IMR-90 (cell line): ENCODE measurements at regions not wholly inside any gene's neighbourhood (a gene's known extent, or its start where the extent isn't known, plus 50 kb on each side); places are given as distances from the start of the nearest gene placed in this dataset.

ENCODE experiments used
- ATAC-seq: fragments of 200-7000 bp; cut with Tn5 transposase; 2 replicates; pipeline ENCODE4 v1.9.1; 2020; ENCODE audit warnings: low read depth, mild to moderate bottlenecking, moderate library complexity
- BruUV-seq: library from RNA; stranded (reverse); fragments of 400-500 nt; replicated peaks from 2 replicates; lab custom pipeline; 2021; lab: Mats Ljungman, UMichigan
- CTCF ChIA-PET: fragments of 300-600 bp; formaldehyde crosslinking; extraction: SDS; loops from one replicate; lab custom pipeline; 2021; ENCODE audit warnings: antibody characterized with exemption; lab: Yijun Ruan, JAX
- POLR2A ChIA-PET: fragments of 300-600 bp; sonication (Branson Sonifier 250); formaldehyde crosslinking; loops from one replicate; lab custom pipeline; 2022; ENCODE audit warnings: antibody characterized with exemption; ENCODE audit not compliant: unreplicated experiment; lab: Charles Lee
- DNase-seq: peaks from one replicate; pipeline ENCODE4 v3.0.0; 2013
- H2AFZ ChIP-seq: replicated peaks from 2 replicates; pipeline ENCODE3; 2013; ENCODE audit warnings: low read length, mild to moderate bottlenecking; ENCODE audit not compliant: poor library complexity
- H2AK5ac ChIP-seq: 2 replicates; pipeline ENCODE4 v1.6.1; 2013; ENCODE audit warnings: low read depth, low read length, inconsistent platforms
- H2AK9ac ChIP-seq: replicated peaks from 2 replicates; pipeline ENCODE3; 2013; ENCODE audit warnings: mild to moderate bottlenecking, low read depth, low read length, moderate library complexity; ENCODE audit not compliant: poor library complexity
- H2BK120ac ChIP-seq: 2 replicates; pipeline ENCODE4 v1.6.1; 2013; ENCODE audit warnings: low read depth, low read length, inconsistent platforms
- H2BK15ac ChIP-seq: 3 replicates; pipeline ENCODE4 v1.6.1; 2013; ENCODE audit warnings: low read depth, low read length, inconsistent platforms
- H2BK20ac ChIP-seq: 2 replicates; pipeline ENCODE4 v1.6.1; 2013; ENCODE audit warnings: low read depth, mild to moderate bottlenecking, inconsistent platforms, low read length, moderate library complexity
- H2BK5ac ChIP-seq: 2 replicates; pipeline ENCODE4 v1.6.1; 2013; ENCODE audit warnings: mild to moderate bottlenecking, low read depth, low read length, inconsistent platforms; ENCODE audit not compliant: poor library complexity, severe bottlenecking
- H3K14ac ChIP-seq: replicated peaks from 2 replicates; pipeline ENCODE4 v1.6.1; 2013; ENCODE audit warnings: low read depth, low read length, inconsistent platforms
- H3K18ac ChIP-seq: 2 replicates; pipeline ENCODE4 v1.6.1; 2013; ENCODE audit warnings: low read depth, low read length, control low read depth
- H3K23ac ChIP-seq: 2 replicates; pipeline ENCODE4 v1.6.1; 2013; ENCODE audit warnings: low read depth, low read length, inconsistent platforms
- H3K27ac ChIP-seq: 2 replicates; pipeline ENCODE4 v1.5.1; 2013; ENCODE audit warnings: mild to moderate bottlenecking, control low read depth, low read length; ENCODE audit not compliant: insufficient read depth
- H3K27me3 ChIP-seq: 2 replicates; pipeline ENCODE4 v1.6.1; 2013; ENCODE audit warnings: low read length; ENCODE audit not compliant: control insufficient read depth, insufficient read depth
- H3K36me3 ChIP-seq: 2 replicates; pipeline ENCODE4 v1.6.1; 2013; ENCODE audit warnings: low read length, mixed read lengths; ENCODE audit not compliant: control insufficient read depth, insufficient read depth
- H3K4ac ChIP-seq: 2 replicates; pipeline ENCODE4 v1.6.1; 2013; ENCODE audit warnings: low read depth, low read length, inconsistent platforms
- H3K4me1 ChIP-seq: 2 replicates; pipeline ENCODE4 v1.6.1; 2013; ENCODE audit warnings: low read length, mixed read lengths; ENCODE audit not compliant: control insufficient read depth, insufficient read depth
- H3K4me2 ChIP-seq: 2 replicates; pipeline ENCODE4 v1.6.1; 2013; ENCODE audit warnings: low read depth, mild to moderate bottlenecking, control low read depth, low read length, moderate library complexity
- H3K4me3 ChIP-seq: 2 replicates; pipeline ENCODE4 v1.5.1; 2013; ENCODE audit warnings: low read depth, mild to moderate bottlenecking, control low read depth, low read length, moderate library complexity; ENCODE audit not compliant: insufficient read depth
- H3K56ac ChIP-seq: 2 replicates; pipeline ENCODE4 v1.6.1; 2013; ENCODE audit warnings: low read length, inconsistent platforms; ENCODE audit not compliant: insufficient read depth; ENCODE audit errors: extremely low read depth
- H3K79me1 ChIP-seq, 2 experiments: 2 replicates each; pipeline ENCODE4 v1.6.1; 2013; ENCODE audit warnings: low read length in 2 of 2, inconsistent platforms in 1 of 2, low read depth in 1 of 2
- H3K9ac ChIP-seq: 2 replicates; pipeline ENCODE4 v1.6.1; 2013; ENCODE audit warnings: low read depth, low read length, control low read depth
- H3K9me1 ChIP-seq: 2 replicates; pipeline ENCODE4 v1.6.1; 2013; ENCODE audit warnings: low read length, inconsistent platforms; ENCODE audit not compliant: insufficient read depth
- H3K9me3 ChIP-seq: 2 replicates; pipeline ENCODE4 v1.6.1; 2013; ENCODE audit warnings: low read length; ENCODE audit not compliant: control insufficient read depth, insufficient read depth
- H4K20me1 ChIP-seq: 2 replicates; pipeline ENCODE4 v1.6.1; 2013; ENCODE audit warnings: low read length, inconsistent platforms; ENCODE audit not compliant: insufficient read depth
- H4K5ac ChIP-seq: 2 replicates; pipeline ENCODE4 v1.6.1; 2013; ENCODE audit warnings: mild to moderate bottlenecking, low read depth, low read length, control low read depth
- H4K8ac ChIP-seq, 2 experiments: 2 replicates each; pipeline ENCODE4 v1.6.1; 2013; ENCODE audit warnings: low read depth in 2 of 2, low read length in 2 of 2, control low read depth in 1 of 2, inconsistent platforms in 1 of 2
- H4K91ac ChIP-seq: 2 replicates; pipeline ENCODE4 v1.6.1; 2013; ENCODE audit warnings: low read depth, low read length, inconsistent platforms; ENCODE audit not compliant: insufficient read depth
- SMC3 ChIP-seq: fragments of 150-350 bp; IDR thresholded peaks from 2 replicates; pipeline ENCODE4 v1.6.1; 2016; ENCODE audit warnings: low read depth, mild to moderate bottlenecking, antibody characterized with exemption, low read length, moderate library complexity
- WGBS, 2 experiments: methylation state at CpG; one replicate each; pipeline versions ENCODE4 v1.1.5 to v1.1.7; 2013; ENCODE audit warnings: missing lambda C conversion rate in 2 of 2; ENCODE audit not compliant: insufficient read length in 1 of 2; ENCODE audit errors: extremely low coverage in 2 of 2; 5-methylcytosine and 5-hydroxymethylcytosine counted together
- dilution Hi-C: fragments of 300-500 bp; cut with HindIII; formaldehyde crosslinking; loops from one replicate; pipeline ENCODE4 v1.14.3; 2018; ENCODE audit warnings: low sequenced_read_pairs; ENCODE audit not compliant: unreplicated experiment
- in situ Hi-C: fragments of 300-500 bp; cut with MboI; formaldehyde crosslinking; loops from 3 replicates; pipeline ENCODE4 v1.14.3; 2019; ENCODE audit warnings: low sequenced_read_pairs, inconsistent platforms, mixed read lengths
- intact Hi-C: fragments of 100-400 bp; cut with micrococcal nuclease; formaldehyde crosslinking; loops from 2 replicates; pipeline ENCODE4 v1.10.0; 2022

- Histone ChIP-seq H3K4me3 (no peak overlapping the region), H4K91ac (no peak overlapping the region), H3K9ac (no peak overlapping the region), H3K56ac (no peak overlapping the region), H3K27me3 (no peaks in the 10 kb centered on the region), H2BK15ac (no peak overlapping the region), H3K79me1 (no peaks in the 10 kb centered on the region), H2AK5ac (no peak overlapping the region), H3K4ac (no peak overlapping the region), H3K23ac (no peak overlapping the region), H2BK120ac (no peak overlapping the region), H2AK9ac (no peak overlapping the region), H3K14ac (no peak overlapping the region), H3K4me1 (no peaks in the 10 kb centered on the region), H3K18ac (no peak overlapping the region), H3K36me3 (no peaks in the 10 kb centered on the region), H4K8ac (no peak overlapping the region), H4K5ac (no peak overlapping the region), H3K9me3 (peaks cover 35% of the 10 kb centered on the region), H2AFZ (no peak overlapping the region), H3K9me1 (no peaks in the 10 kb centered on the region), H3K4me2 (no peak overlapping the region), H3K27ac (no peak overlapping the region), H4K20me1 (no peaks in the 10 kb centered on the region), H2BK20ac (no peak overlapping the region), H2BK5ac (no peak overlapping the region)
- no peak for DNase-seq
- POLR2A ChIA-PET, result no interaction called here
- BruUV-seq, result no TSS peak
- dilution Hi-C loops (no loop called here), intact Hi-C loops (no loop called here), in situ Hi-C loops (no loop called here)
- TF ChIP-seq SMC3, result no peak
- ATAC-seq, result no peak
- CTCF ChIA-PET, result no interaction called here
- no CpG with 5 or more reads among the region's 6 CpGs for WGBS, 2 experiments
Measured at GRCh38 chr14:105910426-105910825, 384.0 kb downstream of the TMEM121 start.
